Adrenal gland (tissue), 5 donors: ENCODE measurements at regions not wholly inside any gene's neighbourhood (a gene's known extent, or its start where the extent isn't known, plus 50 kb on each side); places are given as distances from the start of the nearest gene placed in this dataset.
"Not testable (repeated sequence)": the region's sequence is repeated elsewhere in the genome, so short reads cannot be mapped to it uniquely, and the experiment has no call there.

Source experiments
- POLR2A ChIP-seq, 2 donors: fragments of 450-650 bp; IDR thresholded peaks; one replicate each; pipeline ENCODE4 v1.6.1; 2017; ENCODE audit warnings: antibody characterized with exemption in 2 of 2, mild to moderate bottlenecking in 2 of 2, moderate library complexity in 1 of 2
- TF ChIP-seq, protein P1 (sequence below), 6 experiments: fragments of 450-650 bp in 4 of 6; fragments of 200-600 bp in 2 of 6; sonication (generic) in 1 of 6; IDR thresholded peaks; 1 replicate in 5 of 6; 2 replicates in 1 of 6; pipeline versions ENCODE4 v1.5.1 to v1.8.0; 2016 to 2021; ENCODE audit warnings: antibody characterized with exemption in 6 of 6, mild to moderate bottlenecking in 2 of 6, moderate library complexity in 1 of 6
- donor health status: DM: no; HTN: no; CAD: no.

DNA sequence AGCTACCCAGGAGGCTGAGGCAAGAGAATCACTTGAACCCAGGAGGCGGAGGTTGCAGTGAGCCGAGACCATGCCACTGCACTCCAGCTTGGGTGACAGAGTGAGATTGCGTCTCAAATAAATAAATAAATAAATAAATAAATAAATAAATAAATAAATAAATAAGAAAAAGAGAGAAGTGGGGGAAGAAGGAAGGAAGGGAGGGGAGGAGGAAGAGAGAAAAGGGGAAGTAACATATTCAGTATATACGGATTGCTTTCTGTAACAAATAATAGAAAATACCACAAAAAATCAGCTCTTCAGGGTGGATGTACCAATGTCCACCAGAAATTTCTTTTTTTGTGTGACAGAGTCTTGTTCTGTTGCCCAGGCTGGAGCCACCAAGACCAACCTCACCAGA lies 78.1 kb upstream of the SNX2 start:
- TF ChIP-seq POLR2A (IDR thresholded peaks at IDR 0.05), result not testable (repeated sequence)
- TF ChIP-seq, protein P1, sequence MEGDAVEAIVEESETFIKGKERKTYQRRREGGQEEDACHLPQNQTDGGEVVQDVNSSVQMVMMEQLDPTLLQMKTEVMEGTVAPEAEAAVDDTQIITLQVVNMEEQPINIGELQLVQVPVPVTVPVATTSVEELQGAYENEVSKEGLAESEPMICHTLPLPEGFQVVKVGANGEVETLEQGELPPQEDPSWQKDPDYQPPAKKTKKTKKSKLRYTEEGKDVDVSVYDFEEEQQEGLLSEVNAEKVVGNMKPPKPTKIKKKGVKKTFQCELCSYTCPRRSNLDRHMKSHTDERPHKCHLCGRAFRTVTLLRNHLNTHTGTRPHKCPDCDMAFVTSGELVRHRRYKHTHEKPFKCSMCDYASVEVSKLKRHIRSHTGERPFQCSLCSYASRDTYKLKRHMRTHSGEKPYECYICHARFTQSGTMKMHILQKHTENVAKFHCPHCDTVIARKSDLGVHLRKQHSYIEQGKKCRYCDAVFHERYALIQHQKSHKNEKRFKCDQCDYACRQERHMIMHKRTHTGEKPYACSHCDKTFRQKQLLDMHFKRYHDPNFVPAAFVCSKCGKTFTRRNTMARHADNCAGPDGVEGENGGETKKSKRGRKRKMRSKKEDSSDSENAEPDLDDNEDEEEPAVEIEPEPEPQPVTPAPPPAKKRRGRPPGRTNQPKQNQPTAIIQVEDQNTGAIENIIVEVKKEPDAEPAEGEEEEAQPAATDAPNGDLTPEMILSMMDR (IDR thresholded peaks at IDR 0.05), result not testable (repeated sequence)
